NCI-H345 treated with DMSO at 0.1 percent for 48 hours (cell line): ENCODE measurements at regions not wholly inside any gene's neighbourhood (a gene's known extent, or its start where the extent isn't known, plus 50 kb on each side); places are given as distances from the start of the nearest gene placed in this dataset.
A peak's percentile ranks its signal among the peaks of the same experiment; 100 is the strongest.
"Not testable (repeated sequence)": the region's sequence is repeated elsewhere in the genome, so short reads cannot be mapped to it uniquely, and the experiment has no call there.

Experiments
- DNase-seq: peaks from one replicate; lab custom pipeline; 2025; ENCODE audit not compliant: unreplicated experiment; lab: John Stamatoyannopoulos, UW

DNA sequence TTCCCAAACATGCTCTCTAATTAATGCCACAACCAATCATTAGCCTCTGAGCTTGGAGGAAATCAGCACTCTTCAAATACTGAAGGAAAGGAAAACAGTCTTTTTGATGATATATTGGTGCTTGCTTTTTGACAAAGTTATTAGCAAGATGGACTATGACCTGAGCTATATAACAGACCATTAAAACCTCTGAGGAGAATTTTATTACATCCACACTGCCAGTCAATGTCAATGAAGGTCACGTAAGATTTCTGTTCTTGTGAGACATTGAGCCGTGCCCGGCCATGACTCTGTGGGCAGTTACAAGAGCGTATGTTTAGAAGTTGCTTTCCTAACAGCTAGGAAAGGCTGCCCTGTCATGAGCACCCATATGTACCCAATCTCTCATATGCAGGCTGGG lies 659.0 kb downstream of the UTRN start:
- no peak for DNase-seq

GRCh38 chr6:144947398-144947976 lies 662.4 kb downstream of the UTRN start:
- DNase-seq: no peak

- no peak for DNase-seq
Observed at GRCh38 chr6:144951730-144952437, 666.7 kb downstream of the UTRN start.

- no peak for DNase-seq
Observed at GRCh38 chr6:144952456-144953240, 667.5 kb downstream of the UTRN start.

DNA sequence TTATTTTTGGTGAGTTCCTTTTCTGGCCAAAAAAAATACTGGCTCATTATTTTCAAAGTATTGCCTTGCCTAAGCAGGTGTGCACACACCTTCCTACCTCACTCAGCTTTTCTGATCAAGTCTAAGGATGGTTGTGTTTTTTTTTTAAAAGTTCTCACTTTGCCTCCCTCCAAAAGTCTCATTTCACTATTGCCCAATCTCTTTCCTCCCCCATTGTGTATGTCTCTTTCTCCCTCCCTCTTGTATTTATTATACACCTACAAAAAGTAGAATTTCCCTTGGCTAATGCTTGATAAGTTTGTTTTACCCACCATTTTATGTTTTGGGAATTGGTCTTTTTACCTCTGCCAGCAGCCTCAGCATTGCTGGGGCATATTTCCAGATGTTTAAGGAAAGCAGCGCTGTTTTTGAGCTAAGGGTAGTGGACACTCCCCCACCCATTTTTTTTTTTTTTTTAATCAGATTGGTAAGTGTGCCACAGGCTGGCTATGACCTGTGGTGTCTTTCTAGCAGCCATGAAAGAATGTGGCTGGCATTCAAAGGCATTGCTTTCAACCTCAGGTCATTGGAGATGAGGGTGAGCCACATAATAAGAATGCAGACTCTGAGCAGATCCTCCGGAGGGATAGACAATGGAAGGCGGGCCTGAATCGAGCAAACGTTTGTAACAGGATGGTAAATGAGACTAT lies 668.6 kb downstream of the UTRN start:
- no peak for DNase-seq

DNA sequence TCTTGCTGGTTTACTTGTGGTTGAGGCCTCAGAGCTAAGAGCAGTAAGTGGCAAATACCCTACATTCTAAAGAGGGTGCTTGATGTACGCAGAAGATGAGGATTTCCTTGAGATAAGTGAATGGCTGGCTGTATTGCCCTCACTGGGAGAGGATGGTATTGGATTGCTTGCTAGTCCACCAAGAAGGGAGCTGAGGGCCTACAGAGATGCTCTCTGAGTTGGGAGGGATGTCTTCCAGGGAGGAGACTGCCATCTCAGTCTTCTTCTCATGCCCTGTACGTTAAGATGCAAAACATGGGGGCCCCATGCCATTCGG lies 669.1 kb downstream of the UTRN start:
- no peak for DNase-seq

GRCh38 chr6:144955392-144955791 lies 670.3 kb downstream of the UTRN start:
- no peak for DNase-seq

GRCh38 chr6:144955859-144956258 lies 670.7 kb downstream of the UTRN start:
- DNase-seq: no peak

GRCh38 chr6:144956697-144957096 lies 671.6 kb downstream of the UTRN start:
- not testable (repeated sequence) for DNase-seq

DNA sequence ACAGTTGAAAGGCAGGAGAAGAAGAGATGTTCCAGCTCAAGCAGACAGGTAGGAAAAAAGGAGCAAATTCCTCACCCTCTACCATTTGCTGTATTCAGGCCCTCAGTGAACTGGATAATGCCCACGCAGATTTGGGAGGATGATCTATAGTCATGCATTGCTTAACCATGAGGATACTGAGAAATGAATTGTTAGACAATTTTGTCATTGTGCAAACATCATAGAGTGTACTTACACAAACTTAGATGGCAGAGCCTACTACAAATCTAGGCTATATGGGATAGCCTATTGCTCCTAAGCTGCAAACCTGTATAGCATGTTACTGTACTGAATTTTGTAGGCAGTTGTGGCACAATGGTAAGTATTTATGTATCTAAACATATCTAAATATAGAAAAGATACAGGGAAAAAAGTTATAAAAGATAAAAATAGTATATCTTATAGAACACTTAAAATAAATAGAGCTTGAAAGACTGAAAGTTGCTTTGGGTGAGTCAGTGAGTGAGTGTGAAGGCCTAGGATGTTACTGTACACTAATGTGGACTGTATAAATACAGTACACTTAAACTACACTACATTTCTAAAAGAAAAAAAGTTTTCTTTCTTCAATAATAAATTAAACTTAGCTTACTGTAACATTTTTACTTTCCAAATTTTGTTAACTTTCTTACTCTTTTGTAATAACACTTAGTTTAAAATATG lies 672.3 kb downstream of the UTRN start:
- no peak for DNase-seq

DNA sequence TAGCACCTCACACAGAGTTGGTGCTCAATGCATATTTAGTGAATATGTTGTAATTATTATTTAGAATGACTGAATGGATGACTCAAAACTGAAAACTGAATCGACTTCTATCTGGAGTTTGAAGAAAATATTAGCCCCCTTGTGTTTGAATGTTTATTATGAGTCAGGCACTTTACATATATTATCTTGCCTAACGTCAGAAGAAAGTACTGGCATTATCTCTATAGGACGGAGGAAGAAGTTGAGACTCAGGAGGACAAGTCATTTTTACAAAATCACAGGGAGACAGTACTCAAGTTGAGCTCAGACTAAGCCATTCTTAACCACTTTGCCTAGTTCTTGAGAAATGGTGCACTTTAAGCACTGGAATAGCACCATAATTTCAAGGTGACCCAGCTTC lies 684.0 kb downstream of the UTRN start:
- DNase-seq: no peak

DNA sequence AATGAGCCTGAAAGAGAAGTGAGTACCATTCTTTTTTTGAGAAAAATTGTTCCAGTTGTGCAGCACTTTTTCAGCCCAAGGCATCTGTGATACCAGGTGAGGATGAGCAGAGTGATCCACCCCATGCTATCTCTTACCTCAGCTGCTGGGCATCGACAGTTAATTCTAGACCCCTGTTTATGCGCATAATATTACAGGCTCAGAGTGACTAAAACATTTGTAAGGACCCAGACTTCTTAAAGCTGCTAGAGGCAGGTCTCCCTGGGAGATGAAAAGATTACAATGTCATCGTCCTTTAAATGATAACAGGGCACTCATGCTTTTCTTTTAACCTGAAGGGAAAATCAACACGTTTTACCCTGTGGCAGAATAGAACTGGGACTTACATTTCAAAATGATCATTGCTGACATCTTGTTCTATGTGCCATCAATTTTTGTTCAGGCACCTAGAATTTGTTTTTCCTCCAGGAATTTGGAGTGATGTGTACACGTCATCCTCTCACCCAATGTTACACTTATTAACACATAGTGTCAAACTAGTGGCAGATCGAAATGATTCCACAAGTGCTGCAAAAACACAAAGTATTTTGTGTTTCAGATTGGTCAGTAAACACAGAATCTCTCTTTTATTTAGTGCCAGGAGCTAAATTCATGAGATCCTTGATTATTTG lies 684.6 kb downstream of the UTRN start:
- no peak for DNase-seq

- peak; percentile 44 for DNase-seq
Observed at GRCh38 chr6:144977250-144977864, 692.2 kb downstream of the UTRN start.

DNA sequence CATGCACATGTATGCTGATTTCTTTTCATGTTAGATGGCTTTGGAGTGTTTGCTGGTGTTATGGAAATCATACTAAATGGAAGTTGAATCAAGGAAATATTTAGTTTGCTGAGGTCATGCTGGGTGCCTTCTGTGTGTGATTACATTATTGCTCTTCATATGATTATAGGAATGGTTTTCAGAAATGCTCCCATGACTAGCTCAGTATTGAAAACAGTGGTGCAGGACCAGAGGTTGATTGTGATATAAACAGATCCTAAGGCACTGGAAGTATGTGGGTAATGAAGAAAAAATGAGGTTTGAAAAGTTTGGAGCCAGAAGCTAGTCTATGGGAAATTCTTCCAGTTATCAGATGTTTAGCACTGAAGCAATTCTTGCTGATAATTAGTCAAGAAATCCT lies 693.1 kb downstream of the UTRN start:
- DNase-seq: no peak

DNA sequence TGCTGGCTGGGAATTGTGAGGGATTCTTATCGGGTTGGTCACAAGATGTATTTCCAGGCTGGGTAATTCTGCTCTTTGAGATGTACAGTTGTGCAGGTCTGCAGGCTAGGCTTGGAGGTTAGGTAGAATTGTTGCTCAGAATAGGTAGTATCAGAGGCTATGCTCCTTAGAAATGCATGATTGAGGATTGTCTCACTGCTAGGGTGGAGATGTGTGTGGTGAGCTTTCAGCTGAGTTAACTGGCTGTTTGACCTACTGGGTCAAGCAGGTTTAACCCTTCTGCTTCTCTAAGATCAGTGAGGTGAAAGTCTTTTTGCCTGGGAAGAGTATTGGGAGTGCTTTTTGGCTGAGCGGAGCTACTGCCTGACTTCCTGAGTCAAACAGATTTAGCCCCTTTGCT lies 701.1 kb downstream of the UTRN start:
- DNase-seq: no peak

DNA sequence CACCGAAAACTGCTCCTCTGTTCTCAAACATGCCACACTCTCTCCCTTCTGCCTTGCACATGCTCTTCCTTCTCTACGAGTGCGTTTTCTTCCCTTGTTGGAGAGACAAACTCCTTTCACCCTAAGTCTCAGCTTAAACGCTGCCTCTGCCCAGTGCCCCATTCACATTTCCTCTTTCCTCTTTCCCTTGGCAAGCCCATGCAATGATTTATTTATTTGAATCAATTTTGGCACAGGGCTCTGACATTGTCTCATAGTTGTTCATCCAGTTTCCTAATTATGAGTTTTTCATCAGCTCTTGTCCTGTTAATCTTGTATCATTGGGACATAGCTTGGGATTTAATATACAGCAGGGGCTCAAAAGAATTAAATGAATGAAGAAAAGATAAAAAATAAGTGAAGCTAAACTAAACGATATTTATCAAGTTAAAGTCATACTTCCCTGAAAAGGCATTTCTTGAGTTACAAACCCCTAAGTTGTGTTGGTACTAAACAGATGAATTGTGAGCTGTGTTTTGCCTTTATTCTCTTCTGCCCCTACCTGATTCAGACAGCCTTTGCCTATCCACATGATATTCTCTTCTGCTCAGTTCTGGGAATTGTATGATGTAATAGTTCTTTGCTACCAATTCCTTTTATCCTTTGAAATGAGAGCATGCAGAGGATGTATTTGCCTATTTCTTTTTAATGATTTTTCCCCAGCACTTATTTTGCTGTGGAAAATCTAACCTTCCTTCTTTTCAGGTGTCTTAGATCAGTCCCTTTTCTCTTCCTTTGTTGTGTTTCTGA lies 704.4 kb downstream of the UTRN start:
- DNase-seq: no peak

GRCh38 chr6:144990784-144991183 lies 705.6 kb downstream of the UTRN start:
- DNase-seq: no peak

GRCh38 chr6:144993870-144994269 lies 708.7 kb downstream of the UTRN start:
- no peak for DNase-seq

- no peak for DNase-seq
Observed at GRCh38 chr6:144997996-144998395, 712.9 kb downstream of the UTRN start.
